Ishikawa (cell line): ENCODE measurements at regions not wholly inside any gene's neighbourhood (a gene's known extent, or its start where the extent isn't known, plus 50 kb on each side); places are given as distances from the start of the nearest gene placed in this dataset.

Experiments used
- CREB1 ChIP-seq: IDR thresholded peaks from 2 replicates; pipeline ENCODE4 v1.6.1; 2012; ENCODE audit warnings: low read depth
- EP300 ChIP-seq: IDR thresholded peaks from 2 replicates; pipeline ENCODE4 v1.6.1; 2012; ENCODE audit warnings: borderline replicate concordance
- FOXM1 ChIP-seq: IDR thresholded peaks from 2 replicates; pipeline ENCODE4 v1.6.1; 2012; ENCODE audit warnings: low read depth, borderline replicate concordance
- MAX ChIP-seq: IDR thresholded peaks from 2 replicates; pipeline ENCODE4 v1.6.1; 2012
- NFIC ChIP-seq: IDR thresholded peaks from 2 replicates; pipeline ENCODE4 v1.6.1; 2012
- RAD21 ChIP-seq: IDR thresholded peaks from 2 replicates; pipeline ENCODE4 v1.6.1; 2012; ENCODE audit warnings: low read depth
- TAF1 ChIP-seq: IDR thresholded peaks from 2 replicates; pipeline ENCODE4 v1.6.1; 2012; ENCODE audit warnings: low read depth, mild to moderate bottlenecking
- TCF12 ChIP-seq: IDR thresholded peaks from 2 replicates; pipeline ENCODE4 v1.6.1; 2012; ENCODE audit warnings: low read depth
- USF1 ChIP-seq: IDR thresholded peaks from 2 replicates; pipeline ENCODE4 v1.6.1; 2012
- YY1 ChIP-seq: IDR thresholded peaks from 2 replicates; pipeline ENCODE4 v1.6.1; 2012; ENCODE audit warnings: low read depth
- ZBTB7A ChIP-seq: IDR thresholded peaks from 2 replicates; pipeline ENCODE4 v1.6.1; 2012; ENCODE audit warnings: low read depth
- TF ChIP-seq, protein P1 (sequence below): IDR thresholded peaks from 2 replicates; pipeline ENCODE4 v1.6.1; 2012; ENCODE audit warnings: low read depth, mild to moderate bottlenecking

GRCh38 chr14:48341069-48341468 is 665.7 kb upstream of the MDGA2 start:
- TF ChIP-seq CREB1 (no peak), RAD21 (no peak), YY1 (no peak), TCF12 (no peak), FOXM1 (no peak), USF1 (no peak), NFIC (no peak), TAF1 (no peak), MAX (no peak), EP300 (no peak), ZBTB7A (no peak)
- TF ChIP-seq, protein P1, sequence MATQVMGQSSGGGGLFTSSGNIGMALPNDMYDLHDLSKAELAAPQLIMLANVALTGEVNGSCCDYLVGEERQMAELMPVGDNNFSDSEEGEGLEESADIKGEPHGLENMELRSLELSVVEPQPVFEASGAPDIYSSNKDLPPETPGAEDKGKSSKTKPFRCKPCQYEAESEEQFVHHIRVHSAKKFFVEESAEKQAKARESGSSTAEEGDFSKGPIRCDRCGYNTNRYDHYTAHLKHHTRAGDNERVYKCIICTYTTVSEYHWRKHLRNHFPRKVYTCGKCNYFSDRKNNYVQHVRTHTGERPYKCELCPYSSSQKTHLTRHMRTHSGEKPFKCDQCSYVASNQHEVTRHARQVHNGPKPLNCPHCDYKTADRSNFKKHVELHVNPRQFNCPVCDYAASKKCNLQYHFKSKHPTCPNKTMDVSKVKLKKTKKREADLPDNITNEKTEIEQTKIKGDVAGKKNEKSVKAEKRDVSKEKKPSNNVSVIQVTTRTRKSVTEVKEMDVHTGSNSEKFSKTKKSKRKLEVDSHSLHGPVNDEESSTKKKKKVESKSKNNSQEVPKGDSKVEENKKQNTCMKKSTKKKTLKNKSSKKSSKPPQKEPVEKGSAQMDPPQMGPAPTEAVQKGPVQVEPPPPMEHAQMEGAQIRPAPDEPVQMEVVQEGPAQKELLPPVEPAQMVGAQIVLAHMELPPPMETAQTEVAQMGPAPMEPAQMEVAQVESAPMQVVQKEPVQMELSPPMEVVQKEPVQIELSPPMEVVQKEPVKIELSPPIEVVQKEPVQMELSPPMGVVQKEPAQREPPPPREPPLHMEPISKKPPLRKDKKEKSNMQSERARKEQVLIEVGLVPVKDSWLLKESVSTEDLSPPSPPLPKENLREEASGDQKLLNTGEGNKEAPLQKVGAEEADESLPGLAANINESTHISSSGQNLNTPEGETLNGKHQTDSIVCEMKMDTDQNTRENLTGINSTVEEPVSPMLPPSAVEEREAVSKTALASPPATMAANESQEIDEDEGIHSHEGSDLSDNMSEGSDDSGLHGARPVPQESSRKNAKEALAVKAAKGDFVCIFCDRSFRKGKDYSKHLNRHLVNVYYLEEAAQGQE: no peak
